Hematopoietic multipotent progenitor cell (in vitro differentiated cells): ENCODE measurements at regions not wholly inside any gene's neighbourhood (a gene's known extent, or its start where the extent isn't known, plus 50 kb on each side); places are given as distances from the start of the nearest gene placed in this dataset.
"Not testable (repeated sequence)": the region's sequence is repeated elsewhere in the genome, so short reads cannot be mapped to it uniquely, and the experiment has no call there.

Source experiments
- DNase-seq, 3 donors: peaks; one replicate each; pipeline ENCODE4 v3.0.0-alpha.2; 2011 to 2015; ENCODE audit warnings: low read depth in 2 of 3, low spot score in 2 of 3

- DNase-seq = no peak
These were observed 117.9 kb upstream of the DAB2 start for GRCh38 chr5:39542511-39543285.

- DNase-seq = no peak
These were observed 117.1 kb upstream of the DAB2 start for GRCh38 chr5:39541920-39542319.

GRCh38 chr5:39539470-39539869 lies 114.7 kb upstream of the DAB2 start:
- no peak for DNase-seq

- DNase-seq = no peak
These were observed 109.9 kb upstream of the DAB2 start for GRCh38 chr5:39534690-39535089.

GRCh38 chr5:39533749-39534148 lies 109.0 kb upstream of the DAB2 start:
- DNase-seq = no peak

- DNase-seq = no peak
These were observed 107.7 kb upstream of the DAB2 start for GRCh38 chr5:39532511-39532910.

GRCh38 chr5:39531306-39531705 lies 106.5 kb upstream of the DAB2 start:
- no peak for DNase-seq

GRCh38 chr5:39526914-39527477 lies 102.2 kb upstream of the DAB2 start:
- peak in 2 of 3 donors; percentile 53 to 61 for DNase-seq

GRCh38 chr5:39525781-39526180 lies 101.0 kb upstream of the DAB2 start:
- not testable (repeated sequence) for DNase-seq

- no peak for DNase-seq
These were observed 100.5 kb upstream of the DAB2 start for GRCh38 chr5:39525271-39525670.

- no peak for DNase-seq
These were observed 99.0 kb upstream of the DAB2 start for GRCh38 chr5:39523821-39524220.

- DNase-seq = no peak
These were observed 97.3 kb upstream of the DAB2 start for GRCh38 chr5:39521940-39522590.

GRCh38 chr5:39521098-39521860 lies 96.5 kb upstream of the DAB2 start:
- DNase-seq = no peak

- peak in 1 of 3 donors; percentile 35 for DNase-seq
These were observed 95.4 kb upstream of the DAB2 start for GRCh38 chr5:39520232-39520572.

- no peak for DNase-seq
These were observed 94.9 kb upstream of the DAB2 start for GRCh38 chr5:39519566-39520231.

GRCh38 chr5:39519079-39519478 lies 94.3 kb upstream of the DAB2 start:
- DNase-seq = no peak

- DNase-seq = no peak
These were observed 93.7 kb upstream of the DAB2 start for GRCh38 chr5:39518516-39518915.

GRCh38 chr5:39517800-39518199 lies 93.0 kb upstream of the DAB2 start:
- DNase-seq = no peak

GRCh38 chr5:39515881-39516280 lies 91.1 kb upstream of the DAB2 start:
- no peak for DNase-seq

GRCh38 chr5:39513236-39513635 lies 88.5 kb upstream of the DAB2 start:
- DNase-seq = no peak

GRCh38 chr5:39506211-39506610 lies 81.4 kb upstream of the DAB2 start:
- no peak for DNase-seq
